HG03159 (cell line): ENCODE measurements at regions not wholly inside any gene's neighbourhood (a gene's known extent, or its start where the extent isn't known, plus 50 kb on each side); places are given as distances from the start of the nearest gene placed in this dataset.
"Not testable (repeated sequence)": the region's sequence is repeated elsewhere in the genome, so short reads cannot be mapped to it uniquely, and the experiment has no call there.

Experiments
- ATAC-seq: cut with Tn5 transposase; IDR thresholded peaks from one replicate; pipeline ENCODE4 v1.9.1; 2021; ENCODE audit warnings: mild to moderate bottlenecking, moderate library complexity; ENCODE audit not compliant: unreplicated experiment

- ATAC-seq: no peak
Observed at GRCh38 chr14:89469210-89470198, 52.5 kb upstream of the FOXN3 start.

GRCh38 chr14:89468566-89468965, 51.5 kb upstream of the FOXN3 start:
- ATAC-seq: no peak

- ATAC-seq: not testable (repeated sequence)
Observed at GRCh38 chr14:89468030-89468429, 51.0 kb upstream of the FOXN3 start.

- ATAC-seq: no peak
Observed at GRCh38 chr14:89466944-89467343, 49.9 kb upstream of the FOXN3 start.
